ENCODE measurements at regions not wholly inside any gene's neighbourhood (a gene's known extent, or its start where the extent isn't known, plus 50 kb on each side); places are given as distances from the start of the nearest gene placed in this dataset.
"Not testable (repeated sequence)": the region's sequence is repeated elsewhere in the genome, so short reads cannot be mapped to it uniquely, and the experiment has no call there.

DNA sequence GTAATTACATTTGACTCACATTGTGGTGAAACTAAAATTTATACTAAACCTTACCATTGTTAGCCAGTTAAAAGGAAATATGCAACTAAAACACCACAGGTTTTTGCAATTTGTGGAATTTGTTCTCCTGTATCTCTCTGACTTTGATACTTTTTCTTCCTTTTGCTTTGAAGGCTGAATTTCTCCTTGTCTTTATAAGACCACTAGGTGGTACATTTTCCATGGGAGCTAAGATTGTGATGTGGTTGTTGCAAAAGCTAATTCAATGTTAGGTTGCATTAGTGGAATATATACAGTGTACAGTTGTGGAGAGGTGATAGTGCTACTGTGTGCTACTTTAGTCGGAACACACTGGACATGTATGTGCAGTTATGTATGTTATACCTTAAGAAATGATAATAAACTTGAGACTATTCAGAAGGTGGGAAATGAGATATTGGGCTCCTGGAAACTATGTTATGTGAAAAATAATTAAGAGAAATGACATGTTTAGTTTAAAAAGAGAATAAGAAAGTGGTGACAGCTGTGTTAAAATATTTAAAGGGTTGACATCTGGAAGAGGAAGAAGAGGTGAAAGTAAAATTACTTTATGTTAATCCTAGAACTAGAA, 70.3 kb downstream of the ARL9 start:
- DNase-seq, result peak; percentile 40

DNA sequence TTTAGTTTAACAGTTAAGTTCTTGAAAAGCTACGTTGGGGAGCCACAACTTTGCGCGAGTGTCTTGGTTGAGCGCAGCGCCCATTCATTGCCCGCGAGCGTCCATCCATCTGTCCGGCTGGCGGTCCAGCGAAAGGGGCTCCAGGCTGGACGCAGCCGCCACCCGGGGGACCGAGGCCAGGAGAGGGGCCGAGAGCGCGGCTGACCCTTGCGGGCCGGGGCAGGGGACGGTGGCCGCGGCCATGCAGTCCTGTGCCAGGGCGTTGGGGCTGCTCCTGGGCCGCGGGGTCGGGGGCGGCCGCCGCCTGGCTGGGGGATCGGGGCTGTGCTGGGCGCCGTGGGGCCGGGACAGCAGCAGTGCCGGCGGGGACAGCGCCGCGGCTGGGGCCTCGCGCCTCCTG, 86.8 kb downstream of the ARL9 start:
- DNase-seq, result not testable (repeated sequence)
